ENCODE measurements at regions not wholly inside any gene's neighbourhood (a gene's known extent, or its start where the extent isn't known, plus 50 kb on each side); places are given as distances from the start of the nearest gene placed in this dataset.

- no peaks in the 10 kb centered on the region for H3K9me3 ChIP-seq (replicated peaks)
- peaks cover 26% of the 10 kb centered on the region for H3K4me1 ChIP-seq
- H3K4me3 ChIP-seq: peak overlapping the region; percentile 33
- H3K27me3 ChIP-seq (ENCODE audit: low read depth): peaks cover 6% of the 10 kb centered on the region
- intact Hi-C loops (cut with micrococcal nuclease): no loop called here
- H3K36me3 ChIP-seq: no peaks in the 10 kb centered on the region
- no peak for TF ChIP-seq CTCF (IDR thresholded peaks at IDR 0.05; ENCODE audit: borderline replicate concordance)
- peak overlapping the region; percentile 88 for H3K27ac ChIP-seq (replicated peaks)
- no peak for DNase-seq
These were observed 59.1 kb upstream of the HRH2 start for GRCh38 chr5:175598774-175599173.

GRCh38 chr5:175599210-175599609 is 58.7 kb upstream of the HRH2 start:
- peak overlapping the region; percentile 88 for H3K27ac ChIP-seq (replicated peaks)
- no peaks in the 10 kb centered on the region for H3K36me3 ChIP-seq
- no peak for TF ChIP-seq CTCF (IDR thresholded peaks at IDR 0.05; ENCODE audit: borderline replicate concordance)
- H3K4me3 ChIP-seq: peak overlapping the region; percentile 33
- no peaks in the 10 kb centered on the region for H3K9me3 ChIP-seq (replicated peaks)
- intact Hi-C loops (cut with micrococcal nuclease): no loop called here
- peaks cover 28% of the 10 kb centered on the region for H3K4me1 ChIP-seq
- H3K27me3 ChIP-seq (ENCODE audit: low read depth): peaks cover 6% of the 10 kb centered on the region
- DNase-seq: no peak

GRCh38 chr5:175603987-175604739 is 53.7 kb upstream of the HRH2 start:
- no peak for TF ChIP-seq CTCF (IDR thresholded peaks at IDR 0.05; ENCODE audit: borderline replicate concordance)
- intact Hi-C loops (cut with micrococcal nuclease): no loop called here
- no peak for DNase-seq
- Histone ChIP-seq H3K9me3 (replicated peaks) (peaks cover 3% of the 10 kb centered on the region), H3K36me3 (no peaks in the 10 kb centered on the region), H3K27me3 (ENCODE audit: low read depth) (no peaks in the 10 kb centered on the region), H3K4me3 (no peak overlapping the region), H3K27ac (replicated peaks) (peak overlapping the region; percentile 75), H3K4me1 (peaks cover 17% of the 10 kb centered on the region)

GRCh38 chr5:175606409-175606808 is 51.5 kb upstream of the HRH2 start:
- Histone ChIP-seq H3K27me3 (ENCODE audit: low read depth) (no peaks in the 10 kb centered on the region), H3K36me3 (no peaks in the 10 kb centered on the region), H3K9me3 (replicated peaks) (peaks cover 3% of the 10 kb centered on the region), H3K4me1 (peaks cover 17% of the 10 kb centered on the region), H3K4me3 (no peak overlapping the region), H3K27ac (replicated peaks) (no peak overlapping the region)
- TF ChIP-seq CTCF (IDR thresholded peaks at IDR 0.05; ENCODE audit: borderline replicate concordance): no peak
- no peak for DNase-seq
- intact Hi-C loops (cut with micrococcal nuclease): no loop called here

Measured in left ventricle myocardium inferior (tissue), 1 donor.